T-helper 2 cell treated with Interferon-gamma antibody and Interleukin-4, amounts not matched to agents 5 μg/mL and 100 μg/mL, for 36 hours (primary cell): ENCODE measurements at regions not wholly inside any gene's neighbourhood (a gene's known extent, or its start where the extent isn't known, plus 50 kb on each side); places are given as distances from the start of the nearest gene placed in this dataset.

ENCODE experiments used
- DNase-seq: peaks from one replicate; pipeline ENCODE4 v3.0.0; 2021; ENCODE audit warnings: low spot score
- H3K27ac Mint-ChIP-seq: one replicate; pipeline ENCODE4 v1.8.0; 2021; ENCODE audit warnings: mild to moderate bottlenecking, mixed read lengths
- H3K27me3 Mint-ChIP-seq: one replicate; pipeline ENCODE4 v1.8.0; 2021; ENCODE audit warnings: low read depth, mixed read lengths
- H3K36me3 Mint-ChIP-seq: one replicate; pipeline ENCODE4 v1.8.0; 2021; ENCODE audit warnings: low read depth, mixed read lengths
- H3K4me1 Mint-ChIP-seq: one replicate; pipeline ENCODE4 v1.8.0; 2021; ENCODE audit warnings: low read depth, mixed read lengths
- H3K4me3 Mint-ChIP-seq: one replicate; pipeline ENCODE4 v1.8.0; 2022; ENCODE audit warnings: mild to moderate bottlenecking, moderate library complexity, mixed read lengths
- H3K9me3 Mint-ChIP-seq: one replicate; pipeline ENCODE4 v1.8.0; 2021; ENCODE audit warnings: mixed read lengths

DNA sequence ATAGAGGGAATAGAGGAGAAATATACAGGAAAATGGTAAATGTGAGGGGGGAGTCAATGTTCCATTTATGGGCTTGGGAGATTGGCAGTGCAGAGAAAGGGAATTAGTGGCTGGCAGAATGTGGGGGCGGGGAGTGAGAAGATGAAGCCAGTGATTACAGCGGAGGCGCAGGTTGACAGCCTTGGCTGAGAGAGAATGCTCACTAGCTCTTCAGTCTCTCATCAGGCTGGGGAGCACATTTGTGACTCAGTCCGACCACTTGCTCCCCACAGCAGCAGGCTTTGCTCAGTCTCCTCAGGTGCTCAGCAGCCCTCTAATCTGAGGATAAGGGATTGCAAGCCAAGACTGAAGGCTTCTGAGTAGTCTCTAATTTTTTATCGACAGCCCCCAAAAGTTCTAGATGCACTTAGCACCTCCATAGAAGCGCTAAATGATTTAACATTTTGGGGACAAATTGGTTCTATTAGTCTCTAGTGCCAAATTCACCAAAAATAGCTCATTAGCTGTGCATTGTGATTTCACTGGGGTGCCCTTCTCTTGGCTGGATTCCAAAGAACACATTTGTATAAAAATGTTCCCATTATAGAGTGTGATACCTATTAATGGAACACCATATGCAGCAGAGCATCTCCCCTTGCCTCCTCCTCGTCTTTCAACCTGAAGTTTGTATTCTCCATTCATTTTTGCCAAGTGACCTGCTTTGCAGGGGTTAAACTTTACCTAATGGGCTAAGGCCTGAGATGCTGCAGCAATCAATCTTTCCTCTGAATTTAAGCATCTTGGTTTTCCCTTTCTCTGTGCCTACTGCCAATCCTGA is 191.8 kb downstream of the ZNF326 start:
- Mint-ChIP-seq H3K4me1 (no peaks in the 10 kb centered on the region), H3K27ac (no peak overlapping the region), H3K4me3 (no peak overlapping the region), H3K27me3 (no peaks in the 10 kb centered on the region), H3K36me3 (no peaks in the 10 kb centered on the region), H3K9me3 (no peaks in the 10 kb centered on the region)
- DNase-seq: no peak

DNA sequence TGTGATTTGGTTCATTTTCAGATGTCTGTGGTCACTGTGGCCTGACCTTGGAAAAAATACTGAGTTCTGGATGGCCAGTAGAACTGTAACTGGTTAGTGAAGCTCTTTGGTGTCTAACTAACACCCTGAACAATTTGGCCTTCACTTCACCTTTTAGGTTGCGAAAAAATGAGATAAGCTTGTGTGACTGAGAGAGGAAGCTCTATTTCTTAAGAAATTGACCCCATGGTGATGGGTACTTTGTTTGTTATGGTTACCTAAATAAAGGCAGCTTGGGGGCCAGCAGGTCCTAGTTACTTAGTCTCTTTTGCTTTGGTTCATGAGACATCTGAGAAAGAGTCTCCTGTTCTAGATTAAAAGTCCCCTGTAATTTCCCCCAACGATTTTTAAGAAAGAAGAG is 181.6 kb downstream of the ZNF326 start:
- H3K27ac Mint-ChIP-seq: no peak overlapping the region
- no peaks in the 10 kb centered on the region for H3K4me1 Mint-ChIP-seq
- H3K4me3 Mint-ChIP-seq: no peak overlapping the region
- H3K36me3 Mint-ChIP-seq: no peaks in the 10 kb centered on the region
- DNase-seq: no peak
- no peaks in the 10 kb centered on the region for H3K9me3 Mint-ChIP-seq
- no peaks in the 10 kb centered on the region for H3K27me3 Mint-ChIP-seq

DNA sequence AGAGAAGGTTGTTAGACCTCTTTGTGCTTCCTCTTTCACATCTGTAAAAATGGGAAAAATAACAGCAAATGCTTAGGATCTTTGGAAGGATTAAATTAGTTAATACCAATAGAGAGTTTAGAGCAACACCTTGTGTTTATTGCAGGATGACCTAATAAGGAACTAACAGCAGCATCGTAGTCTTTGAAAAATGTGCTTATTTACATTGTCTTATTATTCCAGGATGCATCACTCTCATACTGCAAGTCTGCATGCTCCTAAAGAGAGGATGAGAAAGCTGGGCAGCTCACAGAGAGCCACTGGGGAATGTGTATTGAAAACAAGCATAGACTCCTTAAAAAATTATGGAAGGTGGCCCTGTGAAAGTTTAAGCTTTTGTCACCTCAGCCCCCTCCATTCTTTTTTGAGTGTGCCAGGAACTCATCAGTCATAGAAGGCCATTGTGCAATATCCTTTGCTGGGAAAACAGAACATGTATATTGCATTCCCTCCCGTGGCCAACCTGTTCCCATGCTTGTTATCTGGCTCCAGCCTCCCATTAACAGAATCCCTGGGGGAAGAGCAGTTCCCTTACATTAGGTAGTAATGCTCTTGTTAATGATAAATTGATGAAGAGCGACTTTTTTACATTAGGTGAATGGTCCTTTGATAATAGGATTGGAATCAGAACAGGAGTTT is 180.7 kb downstream of the ZNF326 start:
- no peak for DNase-seq
- Mint-ChIP-seq H3K27ac (no peak overlapping the region), H3K9me3 (no peaks in the 10 kb centered on the region), H3K4me3 (no peak overlapping the region), H3K27me3 (no peaks in the 10 kb centered on the region), H3K36me3 (no peaks in the 10 kb centered on the region), H3K4me1 (no peaks in the 10 kb centered on the region)

DNA sequence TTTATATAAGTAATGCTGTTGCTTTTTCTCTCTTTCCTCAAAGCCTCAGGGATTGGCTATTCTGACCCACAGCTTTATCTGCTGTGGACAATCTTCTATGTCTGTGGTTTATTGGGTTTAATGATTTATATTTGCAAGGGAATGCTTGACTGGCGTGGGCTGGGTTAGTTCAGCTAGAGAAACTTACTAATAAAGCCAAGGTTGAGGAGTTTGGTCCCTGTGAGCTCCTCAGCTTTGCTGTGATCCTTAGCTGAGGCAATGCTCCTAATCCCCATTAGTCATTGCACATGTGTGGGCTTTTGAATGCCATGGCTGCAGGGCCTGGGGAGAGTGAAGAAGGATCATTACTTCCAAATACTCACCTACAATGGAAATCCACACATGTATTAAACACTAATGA is 179.3 kb downstream of the ZNF326 start:
- DNase-seq: no peak

DNA sequence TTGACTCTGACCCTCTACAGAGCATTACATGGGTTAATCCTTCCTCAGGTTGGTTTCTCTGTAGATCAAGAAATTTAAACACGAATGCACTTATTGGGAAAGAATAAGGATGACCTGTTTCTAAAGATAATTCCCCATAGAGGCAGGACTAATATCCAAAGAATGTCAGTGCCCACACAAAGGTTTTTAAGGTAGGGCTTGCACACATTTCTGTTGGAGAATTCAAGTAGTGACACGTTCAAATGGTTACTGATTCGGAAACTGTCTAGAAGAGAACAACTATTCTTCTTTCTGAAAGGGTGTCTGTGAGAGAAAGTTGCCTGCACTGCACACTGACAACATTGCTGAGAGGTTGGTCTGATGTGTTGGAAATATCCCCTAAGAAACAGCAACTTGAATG is 167.3 kb downstream of the ZNF326 start:
- H3K27ac Mint-ChIP-seq: no peak overlapping the region
- H3K9me3 Mint-ChIP-seq: no peaks in the 10 kb centered on the region
- no peaks in the 10 kb centered on the region for H3K36me3 Mint-ChIP-seq
- no peaks in the 10 kb centered on the region for H3K4me1 Mint-ChIP-seq
- H3K27me3 Mint-ChIP-seq: peaks cover 7% of the 10 kb centered on the region
- no peak for DNase-seq
- no peak overlapping the region for H3K4me3 Mint-ChIP-seq

More for the DNA sequence above, 179.3 kb downstream of the ZNF326 start:
- H3K4me3 Mint-ChIP-seq: no peak overlapping the region
- H3K27ac Mint-ChIP-seq: no peak overlapping the region
- no peaks in the 10 kb centered on the region for H3K36me3 Mint-ChIP-seq
- H3K4me1 Mint-ChIP-seq: no peaks in the 10 kb centered on the region
- H3K27me3 Mint-ChIP-seq: no peaks in the 10 kb centered on the region
- no peaks in the 10 kb centered on the region for H3K9me3 Mint-ChIP-seq

DNA sequence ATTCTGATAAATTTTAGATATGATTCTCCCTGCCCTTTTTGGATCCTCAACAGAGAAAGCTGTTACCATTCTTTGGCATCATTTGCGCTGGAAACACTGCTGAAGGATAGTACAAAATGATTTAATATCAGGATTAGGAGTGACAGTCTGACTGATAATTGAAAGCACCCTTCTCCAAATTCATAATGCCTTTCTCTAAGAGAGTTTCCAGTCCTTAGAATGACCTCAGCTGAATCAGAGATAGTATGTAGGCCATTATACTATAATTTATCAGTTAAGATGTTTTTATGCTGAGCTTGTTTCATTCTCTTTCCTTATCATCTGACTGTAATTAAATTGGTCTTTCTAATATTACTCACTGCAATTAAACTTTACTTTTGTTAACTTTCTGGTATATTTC is 166.7 kb downstream of the ZNF326 start:
- Mint-ChIP-seq H3K4me3 (no peak overlapping the region), H3K27ac (no peak overlapping the region), H3K36me3 (no peaks in the 10 kb centered on the region), H3K27me3 (peaks cover 7% of the 10 kb centered on the region), H3K4me1 (no peaks in the 10 kb centered on the region), H3K9me3 (no peaks in the 10 kb centered on the region)
- DNase-seq: no peak

DNA sequence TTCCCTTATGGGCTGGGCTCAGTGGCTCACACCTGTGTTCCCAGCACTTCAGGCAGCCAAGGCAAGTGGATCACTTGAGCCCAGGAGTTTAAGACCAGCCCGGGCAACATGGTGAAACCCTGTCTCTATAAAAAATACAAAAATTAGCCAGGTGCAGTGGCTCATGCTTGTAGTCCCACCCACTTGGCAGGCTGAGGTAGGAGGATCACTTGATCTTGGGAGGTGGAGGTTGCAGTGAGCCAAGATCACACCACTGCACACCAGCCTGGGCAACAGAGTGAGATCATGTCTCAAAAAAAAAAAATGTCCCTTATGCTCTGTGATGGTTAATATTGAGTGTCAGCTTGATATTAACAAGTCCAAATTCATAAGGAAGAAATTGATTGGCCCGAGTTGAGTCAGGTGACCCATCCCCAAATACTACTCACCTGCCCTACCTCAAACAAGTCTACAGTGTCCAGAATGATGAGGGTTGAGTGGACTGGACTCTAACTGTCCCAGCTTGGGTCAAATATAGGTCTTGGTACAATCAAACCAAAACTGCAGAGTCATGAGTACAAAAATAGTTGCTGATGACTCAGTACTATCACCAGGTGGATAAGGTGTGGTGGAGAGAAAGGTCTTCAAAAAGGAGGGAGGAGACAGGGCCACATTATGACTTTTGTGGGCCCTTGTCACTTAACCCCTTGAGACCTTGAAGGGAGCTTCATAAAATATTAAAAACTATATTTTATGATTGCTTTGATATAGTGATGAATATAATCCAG is 161.0 kb downstream of the ZNF326 start:
- Mint-ChIP-seq H3K4me3 (no peak overlapping the region), H3K4me1 (no peaks in the 10 kb centered on the region), H3K27ac (peak overlapping the region; percentile 27), H3K27me3 (peaks cover 3% of the 10 kb centered on the region), H3K9me3 (peaks cover 6% of the 10 kb centered on the region), H3K36me3 (no peaks in the 10 kb centered on the region)
- DNase-seq: no peak

DNA sequence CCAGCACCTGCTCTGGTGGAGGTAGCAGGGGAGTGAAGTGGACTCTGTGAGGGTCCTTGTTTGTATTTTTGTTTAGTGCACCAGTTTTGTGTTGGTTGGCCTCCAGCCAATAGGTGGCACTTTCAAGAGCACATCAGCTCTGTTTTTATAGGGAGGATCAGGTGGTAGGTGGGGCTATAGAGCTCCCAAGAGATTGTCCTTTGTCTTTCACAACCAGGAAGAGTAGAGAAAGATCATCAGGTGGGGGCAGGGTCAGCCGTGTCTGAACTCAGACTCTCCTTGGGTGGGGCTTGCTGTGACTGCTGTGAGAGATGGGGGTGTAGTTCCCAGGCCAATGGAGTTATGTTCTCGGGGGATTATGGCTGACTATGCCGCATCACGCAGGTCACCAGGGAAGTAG is 159.8 kb downstream of the ZNF326 start:
- peaks cover 6% of the 10 kb centered on the region for H3K9me3 Mint-ChIP-seq
- DNase-seq: no peak
- no peaks in the 10 kb centered on the region for H3K36me3 Mint-ChIP-seq
- no peak overlapping the region for H3K27ac Mint-ChIP-seq
- no peaks in the 10 kb centered on the region for H3K27me3 Mint-ChIP-seq
- no peak overlapping the region for H3K4me3 Mint-ChIP-seq
- H3K4me1 Mint-ChIP-seq: no peaks in the 10 kb centered on the region

DNA sequence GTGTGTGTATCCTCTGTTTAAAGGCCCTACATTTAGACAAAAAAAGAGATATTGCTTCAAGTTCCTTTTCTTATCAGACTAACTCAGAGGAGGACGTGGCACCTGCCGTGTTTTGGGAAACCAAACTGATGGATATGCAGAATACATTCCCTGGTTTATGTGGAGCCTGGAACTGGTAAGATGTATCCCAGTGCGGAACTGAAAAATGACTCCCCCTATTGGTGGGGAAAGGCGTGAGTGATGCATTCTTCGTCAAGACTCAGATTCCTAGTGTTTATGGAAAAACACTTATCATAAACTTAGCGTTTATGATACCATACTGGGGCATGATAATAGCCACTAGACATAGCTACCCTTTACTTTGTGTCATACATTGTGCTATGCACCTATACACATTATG is 154.2 kb downstream of the ZNF326 start:
- H3K36me3 Mint-ChIP-seq: no peaks in the 10 kb centered on the region
- peaks cover 6% of the 10 kb centered on the region for H3K9me3 Mint-ChIP-seq
- no peaks in the 10 kb centered on the region for H3K4me1 Mint-ChIP-seq
- no peaks in the 10 kb centered on the region for H3K27me3 Mint-ChIP-seq
- H3K27ac Mint-ChIP-seq: no peak overlapping the region
- H3K4me3 Mint-ChIP-seq: no peak overlapping the region
- no peak for DNase-seq

DNA sequence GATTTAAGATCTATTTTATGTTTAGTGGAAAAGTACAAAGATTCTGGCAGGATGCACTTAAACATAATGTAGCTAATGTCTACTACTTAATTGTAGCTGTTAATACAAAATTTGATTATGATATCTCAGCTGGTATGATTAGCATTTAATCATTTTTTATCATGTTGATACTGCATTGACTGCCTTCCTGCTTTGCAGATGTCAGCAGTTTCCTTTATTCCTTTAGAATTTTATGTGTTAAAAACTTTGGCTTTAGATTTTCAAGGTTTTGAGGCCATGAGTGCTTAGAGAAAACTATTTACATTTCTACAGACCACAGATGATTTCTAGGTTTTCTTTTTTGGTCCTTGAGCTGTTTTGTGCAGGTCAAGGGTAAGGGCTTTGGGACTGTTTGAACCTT is 152.2 kb downstream of the ZNF326 start:
- no peaks in the 10 kb centered on the region for H3K4me1 Mint-ChIP-seq
- H3K27me3 Mint-ChIP-seq: no peaks in the 10 kb centered on the region
- H3K27ac Mint-ChIP-seq: no peak overlapping the region
- H3K4me3 Mint-ChIP-seq: no peak overlapping the region
- no peak for DNase-seq
- H3K36me3 Mint-ChIP-seq: no peaks in the 10 kb centered on the region
- H3K9me3 Mint-ChIP-seq: peaks cover 6% of the 10 kb centered on the region

DNA sequence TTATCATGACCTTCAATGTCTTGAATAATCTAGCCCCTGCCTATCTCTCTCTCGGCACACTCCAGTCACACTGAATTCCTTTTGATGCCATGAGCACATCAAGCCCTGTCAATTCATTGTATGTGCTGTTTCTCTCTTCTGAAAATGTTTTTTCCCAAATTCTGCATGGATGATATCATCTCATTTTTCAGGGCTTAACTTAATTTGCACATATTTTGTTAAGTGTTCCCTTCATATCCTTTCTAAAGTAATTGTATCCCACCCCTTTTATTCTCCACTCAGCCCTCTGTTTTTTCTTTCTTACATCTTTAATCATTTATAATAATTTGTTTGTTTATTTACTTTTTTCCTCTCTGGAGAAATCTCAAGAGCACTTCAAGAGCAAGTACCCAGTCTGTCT is 149.9 kb downstream of the ZNF326 start:
- no peaks in the 10 kb centered on the region for H3K27me3 Mint-ChIP-seq
- DNase-seq: no peak
- H3K4me3 Mint-ChIP-seq: no peak overlapping the region
- peaks cover 6% of the 10 kb centered on the region for H3K9me3 Mint-ChIP-seq
- H3K27ac Mint-ChIP-seq: no peak overlapping the region
- H3K4me1 Mint-ChIP-seq: no peaks in the 10 kb centered on the region
- H3K36me3 Mint-ChIP-seq: no peaks in the 10 kb centered on the region

DNA sequence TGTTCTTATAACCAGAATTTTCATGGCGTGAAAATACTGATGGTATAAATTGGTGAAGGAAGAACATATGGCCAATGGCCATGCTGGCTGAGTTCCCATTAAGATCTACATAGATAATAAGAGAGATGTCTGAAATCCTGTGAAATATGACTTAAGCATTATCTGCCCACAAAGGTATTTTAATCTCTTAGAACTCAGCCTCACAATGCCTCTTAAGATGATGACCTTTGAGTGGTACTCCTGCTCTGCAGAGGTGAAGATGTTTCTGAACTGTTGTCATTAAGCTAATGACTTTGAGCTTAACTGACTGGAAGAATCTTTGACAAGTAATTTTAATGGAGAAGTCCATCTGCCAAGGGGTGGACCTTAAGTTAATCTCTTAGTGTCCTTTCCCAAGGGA is 148.7 kb downstream of the ZNF326 start:
- no peaks in the 10 kb centered on the region for H3K36me3 Mint-ChIP-seq
- H3K27me3 Mint-ChIP-seq: no peaks in the 10 kb centered on the region
- H3K9me3 Mint-ChIP-seq: peaks cover 6% of the 10 kb centered on the region
- no peak overlapping the region for H3K4me3 Mint-ChIP-seq
- H3K4me1 Mint-ChIP-seq: no peaks in the 10 kb centered on the region
- no peak for DNase-seq
- H3K27ac Mint-ChIP-seq: no peak overlapping the region

DNA sequence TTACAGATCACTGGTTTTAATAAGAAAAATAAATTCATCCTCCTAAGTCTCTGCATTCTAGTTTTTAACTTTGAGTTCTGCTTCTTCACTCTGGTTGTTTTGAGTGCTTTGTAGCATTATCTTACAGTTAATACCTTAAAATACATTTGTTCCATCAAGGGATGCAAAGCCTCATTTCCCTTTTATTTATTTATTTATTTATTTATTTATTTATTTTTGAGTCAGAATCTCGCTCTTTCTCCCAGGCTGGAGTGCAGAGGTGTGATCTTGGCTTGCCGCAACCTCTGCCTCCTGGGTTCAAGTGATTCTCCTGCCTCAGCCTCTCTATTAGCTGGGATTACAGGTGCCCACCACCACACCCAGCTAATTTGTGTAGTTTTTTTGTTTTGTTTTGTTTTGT is 147.8 kb downstream of the ZNF326 start:
- Mint-ChIP-seq H3K27me3 (no peaks in the 10 kb centered on the region), H3K27ac (no peak overlapping the region), H3K4me3 (no peak overlapping the region), H3K4me1 (no peaks in the 10 kb centered on the region), H3K36me3 (no peaks in the 10 kb centered on the region), H3K9me3 (peaks cover 6% of the 10 kb centered on the region)
- DNase-seq: no peak

DNA sequence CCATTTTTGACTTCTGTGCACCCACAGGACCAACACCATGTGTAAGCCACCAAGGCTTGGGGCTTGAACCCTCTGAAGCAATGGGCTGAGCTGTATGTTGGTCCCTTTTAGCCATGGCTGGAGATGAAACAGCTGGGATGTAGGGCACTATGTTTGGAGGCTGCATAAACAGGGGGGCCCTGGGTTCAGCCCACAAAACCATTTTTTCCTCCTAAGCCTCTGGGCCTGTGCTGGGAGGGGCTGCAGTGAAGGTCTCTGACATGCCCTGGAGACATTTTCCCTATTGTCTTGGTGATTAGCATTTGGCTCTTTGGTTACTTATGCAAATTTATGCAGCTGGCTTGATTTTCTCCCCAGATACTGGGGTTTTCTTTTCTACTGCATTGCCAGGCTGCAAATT is 144.9 kb downstream of the ZNF326 start:
- Mint-ChIP-seq H3K27ac (no peak overlapping the region), H3K36me3 (no peaks in the 10 kb centered on the region), H3K27me3 (no peaks in the 10 kb centered on the region), H3K4me1 (no peaks in the 10 kb centered on the region), H3K4me3 (no peak overlapping the region), H3K9me3 (peaks cover 6% of the 10 kb centered on the region)
- no peak for DNase-seq
